H1 (cell line): ENCODE measurements at regions not wholly inside any gene's neighbourhood (a gene's known extent, or its start where the extent isn't known, plus 50 kb on each side); places are given as distances from the start of the nearest gene placed in this dataset.

Experiments
- ATF3 ChIP-seq: IDR thresholded peaks from 2 replicates; pipeline ENCODE4 v1.6.1; 2011; ENCODE audit warnings: low read depth, mild to moderate bottlenecking, low read length; ENCODE audit not compliant: insufficient read depth
- BCL11A ChIP-seq, 2 experiments: IDR thresholded peaks; one replicate each; pipeline ENCODE4 v1.6.1; 2011; ENCODE audit warnings: low read depth in 2 of 2, low read length in 2 of 2, mild to moderate bottlenecking in 2 of 2
- CHD7 ChIP-seq: fragments of 300-600 bp; sonication (generic); IDR thresholded peaks from 2 replicates; pipeline ENCODE4 v1.7.1; 2012; ENCODE audit warnings: low read length, moderate library complexity, mild to moderate bottlenecking, inconsistent platforms; ENCODE audit not compliant: insufficient replicate concordance
- E2F6 ChIP-seq: IDR thresholded peaks from 2 replicates; pipeline ENCODE4 v1.6.1; 2012; ENCODE audit warnings: inconsistent platforms
- FOSL1 ChIP-seq: IDR thresholded peaks from 2 replicates; pipeline ENCODE4 v1.6.1; 2011; ENCODE audit warnings: mild to moderate bottlenecking, low read depth, low read length, moderate library complexity; ENCODE audit not compliant: insufficient read depth
- GTF2F1 ChIP-seq: IDR thresholded peaks from 2 replicates; pipeline ENCODE4 v1.6.1; 2012; ENCODE audit warnings: low read depth, low read length, improper control_type of control experiment, borderline replicate concordance
- POLR2AphosphoS5 ChIP-seq: IDR thresholded peaks from 2 replicates; pipeline ENCODE4 v1.6.1; 2011; ENCODE audit warnings: low read depth, low read length
- RFX5 ChIP-seq: IDR thresholded peaks from 2 replicates; pipeline ENCODE4 v1.6.1; 2011; ENCODE audit warnings: low read depth, low read length, improper control_type of control experiment, borderline replicate concordance
- SAP30 ChIP-seq: fragments of 300-600 bp; sonication (generic); IDR thresholded peaks from 2 replicates; pipeline ENCODE4 v1.7.1; 2012; ENCODE audit warnings: low read length, moderate library complexity, mild to moderate bottlenecking, inconsistent platforms; ENCODE audit not compliant: insufficient read depth, insufficient replicate concordance
- SP4 ChIP-seq: IDR thresholded peaks from 2 replicates; pipeline ENCODE4 v1.6.1; 2012; ENCODE audit warnings: low read length, inconsistent platforms

- no peak for TF ChIP-seq CHD7
- peak; percentile 66 for TF ChIP-seq SAP30
- TF ChIP-seq RFX5: no peak
- no peak for TF ChIP-seq SP4
- no peak for TF ChIP-seq GTF2F1
- no peak for TF ChIP-seq FOSL1
- TF ChIP-seq POLR2AphosphoS5: no peak
- no peak for TF ChIP-seq BCL11A (IDR thresholded peaks at IDR 0.05; ENCODE audit: low read depth in 2 of 2, low read length in 2 of 2)
- TF ChIP-seq ATF3: no peak
- peak; percentile 92 for TF ChIP-seq E2F6
Observed at GRCh38 chr17:79294459-79295071, 219.9 kb downstream of the ENGASE start (continued).
